ENCODE measurements at regions not wholly inside any gene's neighbourhood (a gene's known extent, or its start where the extent isn't known, plus 50 kb on each side); places are given as distances from the start of the nearest gene placed in this dataset.

DNA sequence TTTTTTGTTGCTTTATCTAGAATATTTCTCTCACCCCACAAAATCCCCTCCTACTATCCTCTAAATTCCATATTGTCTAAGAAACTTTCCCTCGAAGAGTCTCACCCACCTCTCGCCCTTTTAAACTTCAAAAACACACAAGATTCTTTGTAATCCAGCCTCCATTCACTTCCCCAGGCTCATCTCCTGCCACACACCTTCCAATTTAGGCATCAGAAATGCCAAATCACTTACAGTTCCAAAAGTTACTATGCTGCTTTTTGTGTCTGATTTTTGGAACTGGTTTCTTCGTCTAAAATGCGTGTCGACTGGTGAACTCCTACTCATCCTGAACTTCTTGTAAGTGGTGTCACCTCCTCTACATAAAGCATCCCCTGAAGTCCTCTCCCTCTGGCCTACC lies 482.4 kb upstream of the CAMK1G start:
- no peak for TF ChIP-seq SUZ12 (IDR thresholded peaks at IDR 0.05)
- TF ChIP-seq BHLHE40 (IDR thresholded peaks at IDR 0.05; ENCODE audit: borderline replicate concordance), result no peak
- TF ChIP-seq TARDBP (IDR thresholded peaks at IDR 0.05), result no peak
- no peak for TF ChIP-seq SP1 (IDR thresholded peaks at IDR 0.05)
- no peak for TF ChIP-seq FOXM1 (IDR thresholded peaks at IDR 0.05; ENCODE audit: borderline replicate concordance)
